D721Med (cell line): ENCODE measurements at regions not wholly inside any gene's neighbourhood (a gene's known extent, or its start where the extent isn't known, plus 50 kb on each side); places are given as distances from the start of the nearest gene placed in this dataset.

Experiments
- DNase-seq: peaks from one replicate; pipeline ENCODE4 v3.0.0; 2011; ENCODE audit warnings: low spot score; ENCODE audit not compliant: insufficient read length
- FAIRE-seq: peaks from 2 replicates; lab custom pipeline; 2011; peaks lifted over from hg19 to GRCh38; lab: Jason Lieb, UNC
- TF ChIP-seq, protein P1 (sequence below): IDR thresholded peaks from 2 replicates; pipeline ENCODE4 v1.5.1; 2012; ENCODE audit warnings: mild to moderate bottlenecking, control low read depth; ENCODE audit not compliant: insufficient read depth; ENCODE audit errors: missing control alignments

DNA sequence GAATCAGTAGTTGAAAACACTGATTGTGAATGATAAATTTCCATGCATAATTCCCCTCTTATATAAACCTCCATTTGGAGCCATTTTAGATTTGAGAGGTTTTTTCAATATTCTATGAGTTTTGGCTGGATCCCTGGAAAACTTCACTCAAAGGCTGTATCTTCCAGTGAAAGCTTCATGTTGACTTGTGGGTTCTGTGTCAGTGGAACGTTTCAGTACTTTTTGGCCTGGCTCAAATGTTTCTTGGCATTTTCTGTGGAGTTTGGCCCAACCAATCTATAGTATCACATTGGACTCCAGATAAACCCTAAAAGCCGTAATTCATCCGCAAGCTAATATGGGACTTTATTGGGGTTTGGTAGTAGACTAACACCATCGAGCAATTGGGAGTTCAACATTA, 172.6 kb upstream of the PRPS1L1 start:
- no peak for FAIRE-seq
- TF ChIP-seq, protein P1, sequence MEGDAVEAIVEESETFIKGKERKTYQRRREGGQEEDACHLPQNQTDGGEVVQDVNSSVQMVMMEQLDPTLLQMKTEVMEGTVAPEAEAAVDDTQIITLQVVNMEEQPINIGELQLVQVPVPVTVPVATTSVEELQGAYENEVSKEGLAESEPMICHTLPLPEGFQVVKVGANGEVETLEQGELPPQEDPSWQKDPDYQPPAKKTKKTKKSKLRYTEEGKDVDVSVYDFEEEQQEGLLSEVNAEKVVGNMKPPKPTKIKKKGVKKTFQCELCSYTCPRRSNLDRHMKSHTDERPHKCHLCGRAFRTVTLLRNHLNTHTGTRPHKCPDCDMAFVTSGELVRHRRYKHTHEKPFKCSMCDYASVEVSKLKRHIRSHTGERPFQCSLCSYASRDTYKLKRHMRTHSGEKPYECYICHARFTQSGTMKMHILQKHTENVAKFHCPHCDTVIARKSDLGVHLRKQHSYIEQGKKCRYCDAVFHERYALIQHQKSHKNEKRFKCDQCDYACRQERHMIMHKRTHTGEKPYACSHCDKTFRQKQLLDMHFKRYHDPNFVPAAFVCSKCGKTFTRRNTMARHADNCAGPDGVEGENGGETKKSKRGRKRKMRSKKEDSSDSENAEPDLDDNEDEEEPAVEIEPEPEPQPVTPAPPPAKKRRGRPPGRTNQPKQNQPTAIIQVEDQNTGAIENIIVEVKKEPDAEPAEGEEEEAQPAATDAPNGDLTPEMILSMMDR, result no peak
- DNase-seq, result no peak

DNA sequence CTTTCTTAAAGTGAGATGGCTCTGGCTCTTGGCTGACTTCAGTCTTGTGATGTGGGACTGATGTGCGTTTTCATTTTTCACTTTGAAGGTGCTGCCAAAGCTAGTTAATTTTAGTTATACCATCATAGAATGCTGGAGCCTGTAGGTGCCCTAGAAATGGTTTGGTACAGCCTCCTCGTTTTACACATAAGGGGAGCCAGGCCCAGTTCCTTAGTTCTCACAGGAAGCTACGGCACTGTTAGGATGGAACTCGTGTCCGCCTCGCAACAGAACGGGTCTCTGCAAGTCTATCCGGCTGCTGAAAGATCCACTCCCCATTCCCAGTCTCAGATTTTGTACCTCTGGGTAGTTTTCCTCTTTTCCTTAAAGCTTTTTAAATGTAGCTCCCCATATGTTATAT, 173.2 kb upstream of the PRPS1L1 start:
- TF ChIP-seq, protein P1, result no peak
- FAIRE-seq (no peak), DNase-seq (no peak)

DNA sequence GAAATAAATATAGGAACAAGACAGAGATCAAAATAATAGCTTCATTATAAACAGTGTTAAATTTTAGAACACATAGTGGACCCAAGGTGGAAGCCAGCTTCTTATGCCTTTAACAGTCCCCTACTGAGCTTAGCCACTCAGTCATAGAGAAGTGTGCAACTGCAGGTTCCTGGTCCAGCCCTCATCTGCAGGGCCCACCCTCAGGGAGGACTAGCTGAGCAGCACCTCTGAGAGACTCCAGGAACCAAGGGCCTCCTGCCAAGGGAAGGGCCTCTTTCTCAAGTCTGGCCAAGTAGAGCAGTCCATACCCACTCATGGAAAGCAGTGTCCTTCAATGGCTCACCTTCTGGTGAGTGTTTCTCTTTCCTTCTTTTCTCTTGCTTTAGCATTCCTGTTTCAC, 173.7 kb upstream of the PRPS1L1 start:
- TF ChIP-seq, protein P1, result no peak
- DNase-seq, result no peak
- no peak for FAIRE-seq

DNA sequence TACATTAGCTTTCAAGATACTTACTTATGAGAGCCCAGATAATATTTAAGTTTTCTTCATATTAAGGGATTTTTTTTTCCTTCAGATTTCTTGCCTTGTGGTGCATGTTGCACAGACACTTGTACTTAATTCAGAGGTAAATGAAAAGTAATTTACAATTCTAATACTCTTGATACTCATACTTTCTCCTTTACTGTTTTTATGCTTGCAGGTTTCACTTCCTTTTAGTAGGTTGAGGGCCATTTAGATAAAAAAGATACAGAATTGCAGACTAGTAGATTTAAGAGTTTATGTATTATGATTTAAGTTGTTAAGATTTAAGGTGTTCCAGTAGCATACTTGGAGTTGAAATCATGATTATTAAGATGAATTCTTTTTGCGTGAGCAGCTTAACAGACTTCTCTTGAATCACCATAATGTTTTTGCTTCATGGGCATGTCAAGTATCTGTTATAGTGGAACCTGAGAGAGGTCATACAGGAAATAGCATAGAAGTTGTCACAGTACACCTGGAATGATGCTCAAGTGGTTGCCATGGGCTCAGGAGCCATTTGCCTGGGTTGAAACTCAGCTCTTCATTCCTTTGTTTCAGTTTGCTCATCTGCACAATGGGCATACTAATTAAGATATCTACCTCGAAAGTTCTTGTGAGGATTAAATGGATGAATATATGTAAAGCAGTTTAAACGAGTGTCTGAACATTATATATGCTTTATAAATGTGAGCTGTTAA, 174.8 kb upstream of the PRPS1L1 start:
- DNase-seq (no peak), FAIRE-seq (no peak)
- TF ChIP-seq, protein P1, result no peak

DNA sequence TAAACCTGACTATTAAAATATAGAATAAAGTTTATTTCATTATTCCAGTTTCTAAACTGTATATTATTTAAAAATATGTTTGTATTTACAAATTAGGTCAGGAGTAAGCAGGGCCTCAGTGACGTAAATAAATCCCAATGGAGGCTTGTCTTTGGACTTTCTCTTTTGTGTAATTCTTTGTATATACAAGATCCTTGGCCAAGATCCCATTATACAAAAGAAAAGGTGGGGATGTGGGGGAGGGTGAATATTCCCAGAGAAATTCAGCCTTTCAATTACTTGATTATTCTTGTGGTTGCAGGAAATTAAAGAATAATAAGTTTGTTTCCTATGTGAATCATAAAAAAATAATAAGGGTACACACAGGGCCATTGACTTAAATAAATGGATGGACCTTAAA, 178.7 kb upstream of the PRPS1L1 start:
- TF ChIP-seq, protein P1, result no peak
- DNase-seq (no peak), FAIRE-seq (no peak)

DNA sequence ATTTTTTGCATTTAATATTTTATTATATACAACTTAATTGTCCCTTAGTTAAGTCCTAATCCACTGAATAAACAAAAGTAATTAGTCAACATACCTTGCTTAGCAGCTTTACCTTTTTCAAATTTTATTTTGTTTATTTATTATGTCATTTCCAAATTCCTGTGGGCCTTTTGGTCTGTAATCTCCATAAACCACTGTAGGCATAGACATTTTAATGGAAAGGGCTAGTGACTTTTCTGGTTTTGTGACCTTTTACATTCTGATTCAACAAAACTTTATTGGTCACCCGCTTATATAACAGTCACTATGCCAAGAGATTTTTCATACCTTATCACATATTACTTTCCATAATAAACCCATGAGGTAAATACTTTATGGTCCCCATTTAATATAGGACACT, 181.3 kb upstream of the PRPS1L1 start:
- FAIRE-seq (no peak), DNase-seq (no peak)
- TF ChIP-seq, protein P1, result no peak

DNA sequence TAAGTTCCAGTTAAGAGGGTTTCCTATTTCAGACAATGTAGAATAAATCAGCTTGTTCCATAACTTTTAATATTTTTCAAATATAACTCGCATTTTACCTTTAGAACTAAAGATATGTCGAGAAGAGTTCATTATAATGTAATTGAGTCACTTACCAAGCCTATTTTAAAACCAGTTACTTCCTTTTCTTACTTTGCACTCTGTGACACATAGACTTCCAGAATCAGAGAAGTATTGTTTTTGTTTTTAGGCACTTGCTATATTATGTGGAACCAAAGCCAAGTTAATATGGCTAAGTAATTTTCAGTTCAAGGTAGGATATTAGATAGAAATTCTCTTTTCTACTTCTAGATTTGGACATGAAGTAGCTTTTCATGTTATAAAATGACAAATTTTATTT, 182.7 kb upstream of the PRPS1L1 start:
- DNase-seq, result no peak
- TF ChIP-seq, protein P1, result no peak
- no peak for FAIRE-seq
